Glomerular visceral epithelial cell (primary cell): ENCODE measurements at regions not wholly inside any gene's neighbourhood (a gene's known extent, or its start where the extent isn't known, plus 50 kb on each side); places are given as distances from the start of the nearest gene placed in this dataset.

Source experiments
- DNase-seq: peaks from one replicate; pipeline ENCODE4 v3.0.0-alpha.2; 2016; ENCODE audit errors: extremely low spot score

DNA sequence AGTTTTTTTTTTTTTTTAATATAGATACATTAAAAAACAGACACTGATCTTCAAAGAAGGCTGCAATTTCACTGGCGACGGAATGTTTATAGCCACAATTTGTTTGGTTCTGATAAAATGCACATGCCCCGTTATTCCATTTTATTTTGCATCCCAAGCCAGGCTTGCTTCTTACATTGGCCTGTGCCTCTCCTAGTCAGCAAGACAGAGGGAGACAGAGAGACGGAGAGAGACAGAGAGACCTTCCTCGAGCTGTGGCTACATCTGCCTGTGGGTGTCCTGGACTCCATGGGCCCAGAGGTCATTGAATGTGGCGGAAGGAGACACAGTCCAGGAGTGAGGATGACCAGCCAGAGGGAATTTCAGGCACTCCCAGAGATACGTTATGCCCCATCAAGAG, 926.6 kb downstream of the VRK1 start:
- DNase-seq = no peak

DNA sequence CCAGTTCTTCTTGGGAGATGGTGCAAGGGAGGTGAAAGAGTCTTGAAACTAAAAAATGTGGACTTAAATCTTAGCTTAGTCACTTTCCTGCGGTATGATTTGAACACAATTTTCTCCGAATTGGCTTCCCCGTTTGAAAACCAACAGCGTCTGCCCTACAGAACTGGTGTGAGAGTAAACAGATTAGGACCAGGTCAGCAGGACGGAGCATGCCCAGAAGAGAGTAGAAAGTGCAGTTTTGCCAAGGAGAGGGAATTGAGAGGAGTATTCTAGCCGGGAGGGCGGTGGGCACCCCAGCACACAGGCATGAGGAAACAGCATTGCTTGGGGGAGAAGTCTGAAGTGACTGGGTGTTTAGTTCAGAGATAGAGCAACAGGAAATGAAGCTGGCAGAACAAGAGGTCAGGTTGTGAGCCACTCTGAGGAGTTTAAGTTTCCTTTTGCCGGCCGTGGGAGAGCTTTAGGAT, 927.1 kb downstream of the VRK1 start:
- no peak for DNase-seq

DNA sequence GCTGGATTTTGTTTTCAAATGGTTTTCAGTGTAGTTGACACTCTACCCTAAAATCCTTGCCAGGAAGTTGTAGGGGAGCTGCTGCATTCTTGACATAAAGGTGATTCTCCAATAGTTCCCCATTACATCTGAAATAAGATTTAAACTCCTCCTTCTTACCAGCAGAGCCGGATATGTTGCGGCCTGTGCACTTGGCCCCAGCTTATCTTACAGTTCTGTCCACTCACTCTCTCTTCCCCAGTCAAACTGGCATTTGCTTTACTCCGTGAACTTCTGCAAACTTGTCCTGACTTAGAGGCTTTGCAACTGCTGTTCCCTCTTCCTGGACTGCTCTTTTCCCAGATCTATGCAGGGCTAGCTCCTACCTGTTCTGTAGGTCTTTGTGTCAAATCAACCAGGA, 929.5 kb downstream of the VRK1 start:
- DNase-seq = no peak

- DNase-seq = no peak
Observed at GRCh38 chr14:97730706-97731105, 933.5 kb downstream of the VRK1 start.

GRCh38 chr14:97731800-97732199, 934.6 kb downstream of the VRK1 start:
- DNase-seq = no peak

GRCh38 chr14:97747316-97747715, 950.1 kb downstream of the VRK1 start:
- no peak for DNase-seq

GRCh38 chr14:97748616-97749015, 951.4 kb downstream of the VRK1 start:
- DNase-seq = no peak

DNA sequence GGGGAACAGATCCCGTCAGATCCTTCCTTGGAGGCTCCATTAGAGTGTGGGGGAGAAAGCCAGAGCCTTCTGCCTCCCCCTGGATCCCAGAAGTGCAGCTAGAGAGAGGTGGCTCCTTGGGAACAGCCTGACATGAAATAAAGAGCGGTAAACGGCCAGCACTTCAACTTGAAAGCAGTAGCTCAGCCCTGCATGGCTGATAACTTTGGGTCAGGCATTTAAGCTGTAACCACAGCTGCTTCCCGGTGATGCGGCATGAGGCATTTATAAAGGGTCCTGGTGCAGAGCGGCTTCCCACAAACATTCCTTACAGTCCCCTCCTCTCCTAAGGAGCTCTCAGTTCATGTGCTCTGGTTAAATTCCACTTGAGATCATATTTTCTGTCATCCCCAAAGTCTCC, 960.3 kb downstream of the VRK1 start:
- DNase-seq = no peak

- no peak for DNase-seq
Observed at GRCh38 chr14:97760050-97760449, 962.9 kb downstream of the VRK1 start.

- no peak for DNase-seq
Observed at GRCh38 chr14:97762386-97762785, 965.2 kb downstream of the VRK1 start.

DNA sequence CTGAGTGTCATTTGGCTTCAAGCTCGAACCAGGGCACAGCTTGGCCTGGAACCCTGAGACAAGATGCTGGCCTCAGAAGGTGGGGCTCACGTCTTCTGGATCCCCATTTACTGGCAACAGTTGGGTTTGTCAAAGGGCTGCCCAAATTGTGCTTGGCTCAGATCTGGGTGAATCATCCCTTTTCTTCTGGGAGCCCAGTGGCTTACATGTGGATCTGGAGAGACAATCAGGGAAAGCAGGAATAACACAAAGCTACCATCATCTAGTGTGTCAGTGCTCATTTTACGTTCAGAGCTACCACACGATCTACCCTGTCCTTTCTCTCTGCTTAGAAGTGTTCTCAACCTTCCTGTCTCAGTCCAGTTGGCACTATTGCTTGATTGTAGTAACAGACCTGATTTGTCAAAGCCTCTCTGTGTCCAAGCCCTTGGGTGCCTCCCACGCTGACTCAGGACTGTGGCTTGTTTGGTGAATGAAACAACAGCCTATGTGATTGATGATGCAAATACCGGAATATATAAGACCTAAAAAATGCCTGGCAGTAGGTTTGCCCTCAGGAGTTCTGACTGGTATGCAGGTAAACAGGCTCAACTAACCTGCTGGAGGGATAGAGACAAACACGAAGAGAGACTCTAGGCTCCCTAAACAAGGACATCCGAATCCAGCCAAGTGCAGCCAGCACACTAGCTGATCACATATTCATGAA, 974.3 kb downstream of the VRK1 start:
- no peak for DNase-seq

GRCh38 chr14:97773598-97773997, 976.4 kb downstream of the VRK1 start:
- no peak for DNase-seq

- DNase-seq = no peak
Observed at GRCh38 chr14:97776890-97777558, 979.8 kb downstream of the VRK1 start.

DNA sequence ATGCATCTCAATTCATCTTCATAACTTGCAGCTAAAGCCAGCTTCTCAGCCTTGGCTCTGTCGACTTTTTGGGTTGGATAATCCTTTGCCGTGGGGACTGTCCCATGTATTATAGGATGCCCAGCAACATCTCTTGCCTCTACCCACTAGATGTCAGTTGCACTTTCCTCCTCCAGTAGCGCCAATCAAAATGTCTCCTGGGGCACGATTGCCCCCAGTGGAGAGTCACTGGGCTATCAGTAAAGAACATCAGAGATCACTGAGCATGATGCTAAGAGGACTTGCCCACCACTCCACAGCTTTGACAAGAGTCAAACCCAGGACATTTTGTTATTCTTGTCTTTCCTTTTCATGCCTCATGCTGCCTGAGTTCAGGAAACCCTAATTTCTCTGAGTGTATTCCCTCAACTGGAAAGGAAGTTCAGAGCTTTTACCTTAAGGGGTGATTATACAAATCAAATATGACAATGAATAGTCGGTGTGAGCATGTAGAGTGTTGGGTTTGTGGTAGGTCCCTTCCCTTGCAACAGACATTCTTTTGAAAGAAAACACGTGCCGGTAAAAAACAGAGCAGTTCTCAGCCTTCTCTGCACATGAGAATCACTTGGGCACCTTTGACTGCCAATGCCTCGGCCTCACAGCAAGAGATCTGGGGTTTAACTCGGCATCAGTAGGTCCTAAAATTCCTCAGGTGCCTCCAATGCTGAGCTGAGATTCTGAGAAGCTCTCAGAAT, 980.6 kb downstream of the VRK1 start:
- DNase-seq = no peak

GRCh38 chr14:97779140-97779539, 982.0 kb downstream of the VRK1 start:
- DNase-seq = no peak

DNA sequence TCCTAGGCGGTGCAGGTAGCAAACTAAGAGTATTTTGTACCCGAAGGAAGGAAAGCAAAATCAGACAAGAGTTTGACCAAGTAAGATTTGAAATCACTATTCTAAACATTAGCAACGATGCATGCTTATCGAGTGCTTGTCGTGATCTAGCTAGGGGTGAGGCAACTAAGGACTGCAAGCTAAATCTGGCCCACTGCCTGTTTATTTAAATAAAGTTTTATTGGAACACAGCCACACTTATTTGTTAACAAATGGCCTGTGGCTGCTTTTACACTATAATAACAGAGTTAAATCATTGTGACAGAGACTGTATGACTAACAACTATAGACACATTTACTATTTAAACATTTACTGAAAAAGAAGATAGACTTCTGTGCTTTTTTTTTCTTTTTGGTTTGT, 983.6 kb downstream of the VRK1 start:
- no peak for DNase-seq

GRCh38 chr14:97781961-97782360, 984.8 kb downstream of the VRK1 start:
- DNase-seq = no peak

- no peak for DNase-seq
Observed at GRCh38 chr14:97782871-97783414, 985.8 kb downstream of the VRK1 start.

GRCh38 chr14:97785495-97785894, 988.3 kb downstream of the VRK1 start:
- DNase-seq = no peak

- no peak for DNase-seq
Observed at GRCh38 chr14:97788364-97788763, 991.2 kb downstream of the VRK1 start.

GRCh38 chr14:97788846-97789526, 991.8 kb downstream of the VRK1 start:
- DNase-seq = no peak

DNA sequence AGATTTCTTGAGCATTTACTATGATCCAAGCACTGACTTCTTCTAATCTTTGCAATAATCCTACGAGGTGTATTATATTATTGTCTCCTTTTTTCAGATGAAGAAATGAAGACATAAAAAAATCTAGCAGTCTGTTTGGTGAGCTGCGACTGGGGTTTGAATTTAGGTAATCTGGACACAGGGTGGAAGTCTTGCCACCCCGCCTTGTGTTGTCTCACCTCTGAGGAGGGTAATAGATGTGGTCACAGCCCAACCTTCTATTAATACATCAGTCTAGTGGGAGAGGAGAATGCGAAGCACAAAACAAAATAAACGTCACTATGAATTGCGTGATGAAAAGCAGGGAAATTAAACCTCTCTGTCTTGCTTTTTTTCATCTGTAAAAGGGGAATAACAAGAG, 993.9 kb downstream of the VRK1 start:
- DNase-seq = no peak
